Gastroesophageal sphincter (tissue), 3 donors: ENCODE measurements at regions not wholly inside any gene's neighbourhood (a gene's known extent, or its start where the extent isn't known, plus 50 kb on each side); places are given as distances from the start of the nearest gene placed in this dataset.

Source experiments
- EP300 ChIP-seq: sonication (generic); formaldehyde crosslinking; IDR thresholded peaks from one replicate; pipeline ENCODE4 v1.6.1; 2017; ENCODE audit warnings: antibody characterized with exemption, mild to moderate bottlenecking
- POLR2A ChIP-seq, 2 donors: fragments of 450-650 bp; IDR thresholded peaks; one replicate each; pipeline ENCODE4 v1.6.1; 2017; ENCODE audit warnings: antibody characterized with exemption in 2 of 2, mild to moderate bottlenecking in 2 of 2, moderate library complexity in 1 of 2
- TF ChIP-seq, protein P1 (sequence below), 4 experiments: fragments of 200-600 bp in 2 of 4; fragments of 450-650 bp in 2 of 4; sonication (generic) in 1 of 4; IDR thresholded peaks; one replicate each; pipeline ENCODE4 v1.5.1; 2017 to 2019; ENCODE audit warnings: antibody characterized with exemption in 4 of 4, mild to moderate bottlenecking in 2 of 4, moderate library complexity in 2 of 4

DNA sequence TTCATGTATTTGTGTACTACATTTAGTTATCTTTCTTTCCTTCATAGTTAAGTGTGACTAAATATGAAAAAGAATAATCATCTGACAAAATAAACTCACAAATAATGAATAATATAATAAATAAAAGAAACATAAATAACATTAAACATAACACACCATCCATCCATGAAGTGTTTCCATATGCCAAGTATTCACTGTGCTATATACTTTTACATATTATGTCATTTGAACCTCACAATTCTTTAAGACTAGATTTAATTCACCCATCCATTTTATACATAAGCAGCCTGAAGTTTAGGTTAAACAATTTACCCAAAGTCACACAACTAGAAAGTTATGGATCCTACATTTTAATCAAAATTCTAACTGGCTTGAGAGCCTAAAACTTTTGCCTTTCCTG is 549.4 kb upstream of the HS3ST5 start:
- TF ChIP-seq, protein P1, sequence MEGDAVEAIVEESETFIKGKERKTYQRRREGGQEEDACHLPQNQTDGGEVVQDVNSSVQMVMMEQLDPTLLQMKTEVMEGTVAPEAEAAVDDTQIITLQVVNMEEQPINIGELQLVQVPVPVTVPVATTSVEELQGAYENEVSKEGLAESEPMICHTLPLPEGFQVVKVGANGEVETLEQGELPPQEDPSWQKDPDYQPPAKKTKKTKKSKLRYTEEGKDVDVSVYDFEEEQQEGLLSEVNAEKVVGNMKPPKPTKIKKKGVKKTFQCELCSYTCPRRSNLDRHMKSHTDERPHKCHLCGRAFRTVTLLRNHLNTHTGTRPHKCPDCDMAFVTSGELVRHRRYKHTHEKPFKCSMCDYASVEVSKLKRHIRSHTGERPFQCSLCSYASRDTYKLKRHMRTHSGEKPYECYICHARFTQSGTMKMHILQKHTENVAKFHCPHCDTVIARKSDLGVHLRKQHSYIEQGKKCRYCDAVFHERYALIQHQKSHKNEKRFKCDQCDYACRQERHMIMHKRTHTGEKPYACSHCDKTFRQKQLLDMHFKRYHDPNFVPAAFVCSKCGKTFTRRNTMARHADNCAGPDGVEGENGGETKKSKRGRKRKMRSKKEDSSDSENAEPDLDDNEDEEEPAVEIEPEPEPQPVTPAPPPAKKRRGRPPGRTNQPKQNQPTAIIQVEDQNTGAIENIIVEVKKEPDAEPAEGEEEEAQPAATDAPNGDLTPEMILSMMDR (IDR thresholded peaks at IDR 0.05), result no peak
- TF ChIP-seq EP300, result no peak
- TF ChIP-seq POLR2A (IDR thresholded peaks at IDR 0.05), result no peak
